ENCODE measurements at regions not wholly inside any gene's neighbourhood (a gene's known extent, or its start where the extent isn't known, plus 50 kb on each side); places are given as distances from the start of the nearest gene placed in this dataset.
"Not testable (repeated sequence)": the region's sequence is repeated elsewhere in the genome, so short reads cannot be mapped to it uniquely, and the experiment has no call there.

DNA sequence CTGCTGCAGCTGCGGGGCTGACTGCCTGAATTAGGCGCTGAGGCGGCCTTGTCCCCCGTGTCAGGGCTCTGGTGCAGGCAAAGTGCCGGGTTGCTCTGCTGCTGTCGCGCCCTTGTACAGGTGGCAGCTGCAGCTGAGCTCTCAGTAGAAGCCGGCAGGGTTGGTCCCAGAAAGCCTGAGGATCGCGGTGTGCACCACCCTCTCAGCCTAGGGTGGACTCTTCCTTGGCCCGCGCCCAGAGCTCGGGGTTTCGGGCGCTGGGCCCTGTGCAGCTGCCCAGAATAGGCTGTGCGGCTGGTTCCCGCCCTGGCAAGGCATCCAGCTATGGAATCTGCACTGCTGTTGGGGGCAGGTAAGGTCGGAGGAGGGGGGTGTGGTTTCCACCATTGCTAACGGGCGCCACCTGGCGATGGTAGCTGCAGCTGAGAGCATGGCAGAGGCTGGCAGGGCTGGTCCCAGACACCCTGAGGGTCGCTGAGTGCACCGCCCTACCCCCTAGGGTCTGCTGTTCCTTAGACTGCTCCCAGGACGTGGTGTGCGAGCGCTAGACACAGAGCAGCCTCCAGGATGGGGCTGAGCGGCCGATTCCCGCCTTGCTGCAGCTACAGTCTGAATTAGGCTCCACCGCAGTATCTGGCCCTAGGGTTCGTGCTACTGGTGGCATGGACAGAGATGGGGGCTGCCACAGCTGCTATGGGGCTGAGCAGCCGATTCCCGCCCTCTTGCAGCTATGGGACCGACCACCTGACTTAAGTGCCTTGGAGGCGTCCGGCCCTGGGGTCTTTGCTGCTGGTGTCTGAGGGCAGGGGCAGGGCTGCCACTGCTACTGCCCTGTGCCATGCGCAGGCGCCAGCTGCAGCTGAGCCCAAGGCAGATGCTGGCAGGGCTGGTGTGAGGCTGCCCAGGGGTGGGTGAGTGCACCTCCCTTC lies 145.0 kb downstream of the CCDC74A start:
- TF ChIP-seq, protein P1, sequence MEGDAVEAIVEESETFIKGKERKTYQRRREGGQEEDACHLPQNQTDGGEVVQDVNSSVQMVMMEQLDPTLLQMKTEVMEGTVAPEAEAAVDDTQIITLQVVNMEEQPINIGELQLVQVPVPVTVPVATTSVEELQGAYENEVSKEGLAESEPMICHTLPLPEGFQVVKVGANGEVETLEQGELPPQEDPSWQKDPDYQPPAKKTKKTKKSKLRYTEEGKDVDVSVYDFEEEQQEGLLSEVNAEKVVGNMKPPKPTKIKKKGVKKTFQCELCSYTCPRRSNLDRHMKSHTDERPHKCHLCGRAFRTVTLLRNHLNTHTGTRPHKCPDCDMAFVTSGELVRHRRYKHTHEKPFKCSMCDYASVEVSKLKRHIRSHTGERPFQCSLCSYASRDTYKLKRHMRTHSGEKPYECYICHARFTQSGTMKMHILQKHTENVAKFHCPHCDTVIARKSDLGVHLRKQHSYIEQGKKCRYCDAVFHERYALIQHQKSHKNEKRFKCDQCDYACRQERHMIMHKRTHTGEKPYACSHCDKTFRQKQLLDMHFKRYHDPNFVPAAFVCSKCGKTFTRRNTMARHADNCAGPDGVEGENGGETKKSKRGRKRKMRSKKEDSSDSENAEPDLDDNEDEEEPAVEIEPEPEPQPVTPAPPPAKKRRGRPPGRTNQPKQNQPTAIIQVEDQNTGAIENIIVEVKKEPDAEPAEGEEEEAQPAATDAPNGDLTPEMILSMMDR (IDR thresholded peaks at IDR 0.05) = peak; percentile 18 to 57 (median 25)
- peaks cover 31% of the 10 kb centered on the region for H3K4me1 ChIP-seq
- H3K4me3 ChIP-seq = peak overlapping the region; percentile 40 to 41
- not testable (repeated sequence) for DNase-seq (ENCODE audit: extremely low spot score in 2 of 2); H3K27me3 ChIP-seq; H3K9me3 ChIP-seq; H3K36me3 ChIP-seq; H3K27ac ChIP-seq
- intact Hi-C loops (cut with DNase I) = loop anchor here (10.0 kb wide), 1 partner anchor 132 kb away; no protein-coding TSS in a partner anchor

DNA sequence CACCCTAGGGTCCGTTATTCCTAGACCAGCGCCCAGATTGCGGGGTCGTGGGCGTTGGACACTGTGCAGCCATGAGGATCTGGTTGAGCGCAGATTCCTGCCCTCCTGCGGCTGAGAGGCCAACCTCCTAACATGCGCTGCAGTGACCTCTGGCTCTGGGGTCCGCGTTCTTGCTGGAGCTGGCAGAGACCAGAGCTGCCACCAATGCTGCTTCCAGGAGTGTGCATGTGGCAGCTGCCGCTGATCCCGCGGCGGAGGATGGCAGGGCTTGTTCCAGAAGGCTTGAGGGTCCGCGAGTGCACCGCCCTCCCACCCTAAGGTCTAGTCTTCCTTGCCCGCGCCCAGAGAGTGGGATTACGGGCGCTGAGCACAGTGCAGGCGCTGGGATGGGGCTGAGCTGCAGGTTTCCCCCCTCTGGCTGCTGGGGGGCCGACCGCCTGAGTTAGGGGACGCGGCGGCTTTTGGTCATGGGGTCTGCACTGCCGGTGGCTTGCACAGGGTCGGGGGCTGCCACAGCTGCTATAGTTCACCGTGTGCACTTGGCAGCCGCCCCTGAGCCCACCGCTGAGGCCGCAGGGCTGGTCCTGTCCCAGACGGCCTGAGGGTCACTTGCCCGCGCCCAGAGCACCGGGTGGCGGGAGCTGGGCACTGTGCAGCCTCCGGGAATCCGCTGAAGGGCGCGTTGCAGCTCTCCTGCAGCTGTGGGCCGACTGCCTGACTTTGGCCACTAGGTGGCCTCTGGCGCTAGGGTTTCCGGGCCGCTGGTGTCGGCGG lies 145.9 kb downstream of the CCDC74A start:
- no peak for DNase-seq (ENCODE audit: extremely low spot score in 2 of 2)
- Histone ChIP-seq H3K27me3 (no peaks in the 10 kb centered on the region), H3K9me3 (no peaks in the 10 kb centered on the region), H3K27ac (no peak overlapping the region), H3K4me3 (peak overlapping the region; percentile 40 to 41), H3K4me1 (peaks cover 31% of the 10 kb centered on the region), H3K36me3 (no peaks in the 10 kb centered on the region)
- intact Hi-C loops (cut with DNase I) = loop anchor here (10.0 kb wide), 1 partner anchor 131 kb away; no protein-coding TSS in a partner anchor
- TF ChIP-seq POLR2AphosphoS5 (IDR thresholded peaks at IDR 0.05; ENCODE audit: insufficient read depth in 1 of 2, low read depth in 1 of 2) = no peak
- TF ChIP-seq, protein P1 (IDR thresholded peaks at IDR 0.05) = peak; percentile 55 to 88 (median 77)
- no peak for TF ChIP-seq POLR2A (IDR thresholded peaks at IDR 0.05)

DNA sequence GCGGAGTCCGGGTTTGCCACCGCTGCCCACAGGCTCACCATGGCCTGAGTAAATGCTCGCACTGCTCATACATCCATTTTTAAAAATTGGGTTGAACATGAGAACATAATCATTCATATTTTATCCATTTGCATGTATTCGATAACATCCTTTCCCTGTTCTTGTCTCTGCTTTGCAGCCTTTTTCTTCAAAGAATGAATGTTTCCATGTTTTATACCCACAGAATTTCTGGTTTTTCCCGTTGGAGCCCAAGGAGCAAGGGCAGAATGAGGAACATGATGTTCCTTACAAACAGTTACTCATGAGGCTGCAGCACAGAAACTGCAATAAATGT lies 146.5 kb downstream of the CCDC74A start:
- Histone ChIP-seq H3K4me1 (peaks cover 31% of the 10 kb centered on the region), H3K27ac (no peak overlapping the region), H3K36me3 (no peaks in the 10 kb centered on the region), H3K4me3 (peak overlapping the region; percentile 40 to 41), H3K27me3 (no peaks in the 10 kb centered on the region), H3K9me3 (no peaks in the 10 kb centered on the region)
- intact Hi-C loops (cut with DNase I) = loop anchor here (10.0 kb wide), 1 partner anchor 131 kb away; no protein-coding TSS in a partner anchor
- DNase-seq (ENCODE audit: extremely low spot score in 2 of 2) = no peak
- TF ChIP-seq POLR2AphosphoS5 (IDR thresholded peaks at IDR 0.05; ENCODE audit: insufficient read depth in 1 of 2, low read depth in 1 of 2) = peak in 1 of 2 donors; percentile 55
- TF ChIP-seq, protein P1 (IDR thresholded peaks at IDR 0.05) = peak in 1 of 3 experiments; percentile 8
- TF ChIP-seq POLR2A (IDR thresholded peaks at IDR 0.05) = no peak

DNA sequence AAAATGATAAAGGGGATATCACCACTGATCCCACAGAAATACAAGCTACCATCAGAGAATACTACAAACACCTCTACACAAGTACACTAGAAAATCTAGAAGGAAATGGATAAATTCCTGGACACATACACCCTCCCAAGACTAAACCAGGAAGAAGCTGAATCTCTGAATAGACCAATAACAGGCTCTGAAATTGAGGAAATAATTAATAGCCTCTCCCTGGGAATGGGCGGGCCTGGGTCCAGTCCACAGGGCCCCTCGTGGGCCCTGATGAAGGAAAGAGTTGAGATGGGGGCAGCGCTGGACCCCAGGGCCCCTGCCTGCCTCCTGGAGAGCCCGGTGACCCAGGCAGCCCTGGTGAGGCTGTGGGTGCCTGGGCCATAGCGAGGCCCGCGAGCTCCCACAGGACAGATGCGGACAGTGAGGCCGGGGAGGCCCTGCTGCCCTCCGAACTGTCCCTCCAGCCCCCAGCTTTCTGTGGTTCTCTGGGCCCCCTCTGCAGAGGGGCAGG lies 154.0 kb downstream of the CCDC74A start:
- intact Hi-C loops (cut with DNase I); H3K4me1 ChIP-seq; H3K9me3 ChIP-seq; H3K27me3 ChIP-seq; DNase-seq (ENCODE audit: extremely low spot score in 2 of 2); H3K36me3 ChIP-seq: not testable (repeated sequence)
- peak overlapping the region; percentile 54 to 60 for H3K4me3 ChIP-seq
- H3K27ac ChIP-seq = peak overlapping the region; percentile 71

DNA sequence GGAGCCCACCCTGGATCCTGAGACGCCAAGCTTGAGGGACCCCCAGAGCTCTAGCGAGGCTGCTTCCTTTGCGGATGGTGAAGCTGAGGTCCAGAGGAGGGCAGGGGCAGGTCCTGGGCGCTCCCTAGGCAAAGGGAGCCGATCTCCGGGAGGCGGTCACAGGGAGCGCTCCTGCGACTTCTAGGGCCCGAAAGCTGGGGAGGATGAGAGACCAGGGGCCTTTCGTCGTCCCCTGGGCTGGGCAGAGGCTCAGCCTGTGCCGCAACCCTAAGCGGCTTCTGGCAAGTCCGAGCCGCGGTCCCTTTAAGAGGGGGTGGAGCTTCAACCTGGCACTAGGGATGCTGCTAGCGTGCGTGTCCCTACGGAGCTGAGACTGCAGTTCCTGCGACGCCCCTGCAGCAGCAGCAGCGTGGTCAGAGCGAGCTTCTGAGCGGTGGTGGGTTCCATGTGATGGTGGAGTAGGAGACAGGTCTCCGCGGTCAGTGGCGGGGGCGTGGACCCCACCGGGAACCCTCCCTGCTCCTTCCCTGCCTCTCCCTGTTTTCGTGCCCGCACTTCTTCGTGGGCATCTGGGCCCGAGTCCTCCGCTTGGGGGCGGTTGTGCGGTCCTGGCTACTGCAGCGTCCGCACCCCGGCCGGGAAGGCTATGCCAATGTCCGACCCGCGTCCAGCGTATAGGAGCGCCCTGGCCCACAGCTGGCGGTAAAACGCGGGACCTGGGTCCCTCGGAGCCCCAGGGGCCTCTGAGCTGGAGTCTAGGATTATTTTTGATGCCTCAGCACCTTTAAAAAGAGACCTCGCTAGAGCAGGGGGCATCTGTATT lies 154.6 kb downstream of the CCDC74A start:
- peak in 1 of 2 donors; percentile 71 for TF ChIP-seq POLR2AphosphoS5 (IDR thresholded peaks at IDR 0.05; ENCODE audit: insufficient read depth in 1 of 2, low read depth in 1 of 2)
- TF ChIP-seq POLR2A (IDR thresholded peaks at IDR 0.05) = no peak
- TF ChIP-seq, protein P1 (IDR thresholded peaks at IDR 0.05) = peak in 1 of 3 experiments; percentile 30
- intact Hi-C loops (cut with DNase I) = no loop called here
- Histone ChIP-seq H3K4me3 (peak overlapping the region; percentile 54 to 60), H3K9me3 (no peaks in the 10 kb centered on the region), H3K27ac (peak overlapping the region; percentile 71), H3K4me1 (no peaks in the 10 kb centered on the region), H3K36me3 (peaks cover 0 to 5% of the 10 kb centered on the region in 2 donors), H3K27me3 (no peaks in the 10 kb centered on the region)
- no peak for DNase-seq (ENCODE audit: extremely low spot score in 2 of 2)

DNA sequence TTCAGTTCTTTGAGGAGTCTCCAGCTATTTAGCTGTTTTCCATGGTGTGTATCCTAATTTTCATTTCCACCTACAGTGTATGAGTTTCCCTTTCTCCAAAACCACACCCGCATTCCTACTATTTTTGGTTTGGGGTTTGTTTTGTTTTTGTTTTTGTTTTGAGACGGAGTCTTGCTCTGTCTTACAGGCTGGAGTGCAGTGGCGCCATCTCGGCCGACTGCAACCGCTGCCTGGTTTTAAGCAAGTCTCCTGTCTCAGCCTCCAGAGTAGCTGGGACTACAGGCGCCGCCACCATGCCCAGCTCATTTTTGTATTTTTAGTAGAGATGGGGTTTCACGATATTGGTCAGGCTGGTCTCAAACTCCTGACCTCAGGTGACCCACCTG lies 155.2 kb downstream of the CCDC74A start:
- H3K4me1 ChIP-seq; DNase-seq (ENCODE audit: extremely low spot score in 2 of 2); H3K9me3 ChIP-seq; H3K27me3 ChIP-seq; intact Hi-C loops (cut with DNase I): not testable (repeated sequence)
- peak overlapping the region; percentile 54 to 60 for H3K4me3 ChIP-seq
- peak overlapping the region; percentile 71 for H3K27ac ChIP-seq
- peaks cover 0 to 11% of the 10 kb centered on the region in 2 donors for H3K36me3 ChIP-seq

DNA sequence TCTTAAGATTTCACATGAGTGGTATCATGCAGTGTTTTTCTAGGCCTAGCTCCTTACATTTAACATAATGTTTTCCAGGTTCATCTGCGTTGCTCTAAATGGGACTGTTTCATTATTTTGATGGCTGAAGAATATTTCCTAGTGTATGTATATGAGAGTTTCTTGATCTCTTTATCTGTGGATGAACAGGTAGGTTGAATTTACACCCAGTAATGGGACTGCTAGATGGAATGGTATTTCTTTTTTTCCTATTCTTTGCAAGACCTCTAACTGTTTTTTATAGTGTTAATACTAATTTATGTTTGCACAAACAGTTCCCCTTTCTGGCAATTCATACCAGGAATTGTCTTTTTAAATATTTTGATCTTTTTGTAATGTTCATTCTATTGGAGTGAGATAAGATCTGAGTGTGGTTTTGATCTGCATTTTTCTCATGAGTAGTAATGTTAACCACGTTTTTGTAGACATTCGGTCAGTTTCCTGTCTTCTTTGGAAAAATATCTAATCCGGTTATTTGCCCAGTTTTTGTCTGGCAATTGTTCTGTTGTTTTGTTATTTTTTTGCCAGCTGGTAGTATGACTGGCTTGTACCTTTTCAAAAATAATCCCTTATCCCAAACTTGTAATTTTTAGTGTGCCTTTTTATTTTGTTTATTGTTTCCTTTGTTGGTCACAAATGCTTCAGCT lies 157.1 kb downstream of the CCDC74A start:
- H3K27me3 ChIP-seq; DNase-seq (ENCODE audit: extremely low spot score in 2 of 2); H3K9me3 ChIP-seq; intact Hi-C loops (cut with DNase I); H3K4me1 ChIP-seq; H3K27ac ChIP-seq; H3K4me3 ChIP-seq: not testable (repeated sequence)
- peaks cover 0 to 24% of the 10 kb centered on the region in 2 donors for H3K36me3 ChIP-seq
